ENCODE measurements at regions not wholly inside any gene's neighbourhood (a gene's known extent, or its start where the extent isn't known, plus 50 kb on each side); places are given as distances from the start of the nearest gene placed in this dataset.
A peak's percentile ranks its signal among the peaks of the same experiment; 100 is the strongest.

DNA sequence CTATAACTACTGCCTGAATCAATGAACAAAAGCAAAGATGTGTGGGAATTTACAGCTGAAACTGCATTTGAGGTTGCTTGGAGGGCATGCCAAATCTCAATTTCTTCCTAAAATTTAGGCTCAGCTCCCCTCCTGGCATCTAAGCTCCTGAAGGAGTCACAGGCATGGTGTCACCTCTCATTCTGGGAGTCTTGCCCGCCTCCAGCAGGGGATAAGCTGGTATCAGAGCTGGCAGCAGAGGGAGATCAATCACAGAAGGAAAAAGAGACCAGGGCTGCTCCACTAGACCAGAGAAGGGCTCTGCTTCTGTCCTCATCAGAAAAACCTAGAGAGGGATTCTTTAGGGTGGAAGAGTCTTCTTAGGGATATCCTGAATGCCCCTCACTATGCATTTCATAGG lies 150.4 kb upstream of the SLC6A11 start:
- 75 to 83% methylated on average over 1 of the region's 1 CpG; no CpG with 5 or more reads in 8 of the 10 experiments for WGBS, 10 experiments
- no peaks in the 10 kb centered on the region for H3K4me1 ChIP-seq (replicated peaks in 1 of 2)
- no peak for ATAC-seq (replicated peaks in 6 of 8)
- H3K27ac ChIP-seq, result no peak overlapping the region
- H3K4me3 ChIP-seq, result no peak overlapping the region
- in situ Hi-C loops (cut with MboI; ENCODE audit: low pct_unique_long_range_greater_than_20kb in 2 of 9, low sequenced_read_pairs in 9 of 9, unreplicated experiment in 9 of 9), result no loop called here

- no peak overlapping the region for H3K4me3 ChIP-seq
- in situ Hi-C loops (cut with MboI; ENCODE audit: low pct_unique_long_range_greater_than_20kb in 2 of 9, low sequenced_read_pairs in 9 of 9, unreplicated experiment in 9 of 9), result no loop called here
- H3K4me1 ChIP-seq (replicated peaks in 1 of 2), result no peaks in the 10 kb centered on the region
- no peak overlapping the region for H3K27ac ChIP-seq
- ATAC-seq (replicated peaks in 6 of 8), result peak in 3 of 8 experiments; percentile 38 to 92 (median 70)
- WGBS, 10 experiments, result 0 to 66% (median 20%) methylated on average over 1 to 5 of the region's 6 CpGs; no CpG with 5 or more reads in 5 of the 10 experiments
These were observed 149.4 kb upstream of the SLC6A11 start for GRCh38 chr3:10666621-10667020.

- Histone ChIP-seq H3K4me3 (no peak overlapping the region), H3K27ac (no peak overlapping the region), H3K4me1 (replicated peaks in 1 of 2) (no peaks in the 10 kb centered on the region)
- peak in 1 of 8 experiments; percentile 22 for ATAC-seq (replicated peaks in 6 of 8)
- in situ Hi-C loops (cut with MboI; ENCODE audit: low pct_unique_long_range_greater_than_20kb in 2 of 9, low sequenced_read_pairs in 9 of 9, unreplicated experiment in 9 of 9), result no loop called here
- 0 to 95% (median 36%) methylated on average over 1 to 6 of the region's 8 CpGs; no CpG with 5 or more reads in 4 of the 10 experiments for WGBS, 10 experiments
These were observed 148.8 kb upstream of the SLC6A11 start for GRCh38 chr3:10667269-10667668.

GRCh38 chr3:10667901-10668476 lies 148.0 kb upstream of the SLC6A11 start:
- WGBS, 10 experiments, result 40 to 100% (median 81%) methylated on average over 1 to 9 of the region's 14 CpGs; no CpG with 5 or more reads in 4 of the 10 experiments
- H3K4me3 ChIP-seq, result no peak overlapping the region
- in situ Hi-C loops (cut with MboI; ENCODE audit: low pct_unique_long_range_greater_than_20kb in 2 of 9, low sequenced_read_pairs in 9 of 9, unreplicated experiment in 9 of 9), result no loop called here
- H3K4me1 ChIP-seq (replicated peaks in 1 of 2), result no peaks in the 10 kb centered on the region
- ATAC-seq (replicated peaks in 6 of 8), result no peak
- no peak overlapping the region for H3K27ac ChIP-seq

DNA sequence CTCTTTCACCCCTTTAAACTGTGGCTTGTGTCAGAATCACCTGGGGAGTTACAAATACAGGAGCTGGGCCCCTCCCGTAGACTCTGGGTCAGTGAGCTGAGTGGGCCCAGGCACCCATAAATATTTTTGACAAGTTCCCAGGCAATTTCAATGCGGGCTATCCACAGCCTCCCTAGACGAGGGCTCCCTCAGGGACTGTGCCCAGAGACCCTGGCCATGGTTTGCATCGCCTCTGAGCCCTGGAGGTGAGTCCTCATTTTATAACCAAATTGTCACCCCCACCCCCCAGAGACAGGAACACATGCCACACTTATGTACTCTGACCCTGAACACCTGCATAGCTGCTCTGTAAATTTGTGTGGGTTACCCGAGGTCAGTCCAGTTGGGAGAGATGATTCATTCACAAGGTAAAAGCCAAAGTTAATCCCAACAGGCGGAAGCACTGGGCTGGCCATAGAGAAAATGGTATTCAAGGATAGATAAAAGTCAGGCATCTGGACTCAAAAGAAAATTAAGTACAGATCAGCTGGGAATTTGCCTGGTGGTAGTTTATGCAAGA lies 146.5 kb upstream of the SLC6A11 start:
- no peaks in the 10 kb centered on the region for H3K4me1 ChIP-seq (replicated peaks in 1 of 2)
- no peak overlapping the region for H3K4me3 ChIP-seq
- no peak for ATAC-seq (replicated peaks in 6 of 8)
- H3K27ac ChIP-seq, result no peak overlapping the region
- 0 to 80% (median 64%) methylated on average over 1 to 4 of the region's 6 CpGs; no CpG with 5 or more reads in 1 of the 10 experiments for WGBS, 10 experiments
- in situ Hi-C loops (cut with MboI; ENCODE audit: low pct_unique_long_range_greater_than_20kb in 2 of 9, low sequenced_read_pairs in 9 of 9, unreplicated experiment in 9 of 9), result no loop called here

DNA sequence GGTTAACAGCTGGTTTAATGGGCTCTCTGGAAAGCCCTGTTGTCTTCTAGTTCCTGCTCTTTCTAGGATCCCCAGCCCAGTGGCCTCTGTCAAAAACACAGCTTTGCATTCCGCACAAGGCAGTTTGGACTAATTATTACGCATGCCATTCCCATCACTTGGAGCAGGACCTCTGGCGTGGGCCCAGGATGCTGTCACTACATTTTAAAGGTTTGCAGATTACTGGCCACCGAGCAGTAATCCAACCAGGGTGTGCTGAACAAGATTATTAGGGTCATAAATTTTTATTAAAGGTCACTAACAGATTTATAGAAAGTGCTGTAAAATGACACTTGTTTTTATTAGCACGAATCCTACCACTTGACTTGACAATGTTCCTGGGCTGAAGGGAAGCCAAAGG lies 143.6 kb upstream of the SLC6A11 start:
- peak in 2 of 8 experiments; percentile 37 to 49 for ATAC-seq (replicated peaks in 6 of 8)
- 0 to 80% (median 62%) methylated on average over 1 to 5 of the region's 5 CpGs; no CpG with 5 or more reads in 3 of the 10 experiments for whole genome bisulfite sequencing, 10 experiments

DNA sequence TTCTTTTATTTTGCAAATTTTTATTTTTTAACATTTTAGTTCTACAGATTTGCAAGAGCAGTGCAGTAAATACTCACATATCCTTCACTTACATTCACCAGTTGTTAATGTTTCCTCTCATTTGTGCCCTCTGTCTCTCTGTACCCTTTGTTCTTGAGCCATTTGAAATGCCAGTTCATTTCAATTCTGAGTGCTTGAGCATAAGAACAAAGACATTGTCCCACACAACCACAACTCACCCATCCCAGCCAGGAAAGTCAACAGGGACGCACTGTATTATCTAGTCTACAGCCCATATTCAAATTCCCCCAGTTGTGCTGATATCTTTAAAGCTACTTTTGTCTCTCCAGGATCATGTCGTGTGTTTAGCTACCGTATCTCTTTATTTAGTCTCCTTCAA lies 141.4 kb upstream of the SLC6A11 start:
- WGBS, 10 experiments, result 0 to 83% (median 26%) methylated on average over 1 to 3 of the region's 3 CpGs
- in situ Hi-C loops (cut with MboI; ENCODE audit: low pct_unique_long_range_greater_than_20kb in 2 of 9, low sequenced_read_pairs in 9 of 9, unreplicated experiment in 9 of 9), result no loop called here
- Histone ChIP-seq H3K27ac (no peak overlapping the region), H3K4me3 (no peak overlapping the region), H3K4me1 (replicated peaks in 1 of 2) (no peaks in the 10 kb centered on the region)
- ATAC-seq (replicated peaks in 6 of 8), result peak in 2 of 8 experiments; percentile 23 to 33

More for the DNA sequence above, 143.6 kb upstream of the SLC6A11 start:
- no peak overlapping the region for H3K27ac ChIP-seq
- H3K4me1 ChIP-seq (replicated peaks in 1 of 2), result no peaks in the 10 kb centered on the region
- no peak overlapping the region for H3K4me3 ChIP-seq
- in situ Hi-C loops (cut with MboI; ENCODE audit: low pct_unique_long_range_greater_than_20kb in 2 of 9, low sequenced_read_pairs in 9 of 9, unreplicated experiment in 9 of 9), result no loop called here

GRCh38 chr3:10676905-10677304 lies 139.1 kb upstream of the SLC6A11 start:
- H3K4me1 ChIP-seq (replicated peaks in 1 of 2), result no peaks in the 10 kb centered on the region
- WGBS, 10 experiments, result 10 to 91% (median 67%) methylated on average over 1 of the region's 1 CpG; no CpG with 5 or more reads in 5 of the 10 experiments
- ATAC-seq (replicated peaks in 6 of 8), result no peak
- in situ Hi-C loops (cut with MboI; ENCODE audit: low pct_unique_long_range_greater_than_20kb in 2 of 9, low sequenced_read_pairs in 9 of 9, unreplicated experiment in 9 of 9), result no loop called here
- no peak overlapping the region for H3K27ac ChIP-seq
- H3K4me3 ChIP-seq, result no peak overlapping the region

- in situ Hi-C loops (cut with MboI; ENCODE audit: low pct_unique_long_range_greater_than_20kb in 2 of 9, low sequenced_read_pairs in 9 of 9, unreplicated experiment in 9 of 9), result no loop called here
- 0 to 100% (median 56%) methylated on average over 1 to 2 of the region's 2 CpGs; no CpG with 5 or more reads in 2 of the 10 experiments for WGBS, 10 experiments
- ATAC-seq (replicated peaks in 6 of 8), result peak in 1 of 8 experiments; percentile 18
- Histone ChIP-seq H3K27ac (no peak overlapping the region), H3K4me1 (replicated peaks in 1 of 2) (no peaks in the 10 kb centered on the region), H3K4me3 (no peak overlapping the region)
These were observed 137.1 kb upstream of the SLC6A11 start for GRCh38 chr3:10678796-10679376.

DNA sequence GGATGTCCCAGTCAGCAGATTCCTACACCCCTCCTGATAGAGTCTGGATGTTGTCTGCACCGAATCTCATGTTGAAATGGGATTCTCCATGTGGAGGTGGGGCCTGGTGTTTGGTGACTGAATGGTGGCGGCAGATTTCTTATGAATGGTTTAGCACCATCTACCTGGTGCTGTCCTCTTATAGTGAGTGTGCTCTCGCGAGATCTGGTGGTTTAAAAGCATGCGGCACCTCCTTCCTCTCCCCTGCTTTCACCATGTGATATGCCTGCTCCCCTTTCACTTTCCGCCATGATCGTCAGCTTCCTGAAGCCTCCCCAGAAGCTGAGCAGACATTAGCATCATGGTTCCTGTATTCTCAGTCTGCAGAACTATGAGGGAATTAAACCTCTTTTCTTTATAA lies 135.2 kb upstream of the SLC6A11 start:
- in situ Hi-C loops (cut with MboI; ENCODE audit: low pct_unique_long_range_greater_than_20kb in 2 of 9, low sequenced_read_pairs in 9 of 9, unreplicated experiment in 9 of 9), result no loop called here
- Histone ChIP-seq H3K4me1 (replicated peaks in 1 of 2) (no peaks in the 10 kb centered on the region), H3K27ac (no peak overlapping the region), H3K4me3 (no peak overlapping the region)
- 33 to 100% (median 80%) methylated on average over 1 to 5 of the region's 7 CpGs; no CpG with 5 or more reads in 5 of the 10 experiments for WGBS, 10 experiments
- ATAC-seq (replicated peaks in 6 of 8), result no peak

DNA sequence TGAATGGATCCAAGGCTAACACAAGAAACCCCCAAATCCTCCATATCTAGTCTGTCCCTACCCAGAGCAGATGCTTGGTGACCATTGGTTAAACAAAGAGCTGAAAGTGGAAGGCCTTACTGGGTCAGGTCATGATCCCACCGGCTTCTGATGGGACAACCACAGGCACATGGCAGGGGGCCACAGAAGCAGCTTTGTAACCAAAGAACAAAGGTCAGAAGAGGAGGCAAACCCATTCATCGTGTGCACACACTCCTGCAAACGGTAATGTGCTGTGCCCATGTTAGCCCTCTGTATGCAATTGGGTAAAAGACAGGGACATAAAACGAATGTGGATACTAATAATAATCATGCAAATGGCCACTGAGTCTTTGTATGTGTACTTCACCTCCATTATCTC lies 133.3 kb upstream of the SLC6A11 start:
- ATAC-seq (replicated peaks in 6 of 8), result no peak
- Histone ChIP-seq H3K27ac (no peak overlapping the region), H3K4me1 (replicated peaks in 1 of 2) (no peaks in the 10 kb centered on the region), H3K4me3 (no peak overlapping the region)
- in situ Hi-C loops (cut with MboI; ENCODE audit: low pct_unique_long_range_greater_than_20kb in 2 of 9, low sequenced_read_pairs in 9 of 9, unreplicated experiment in 9 of 9), result no loop called here
- WGBS, 10 experiments, result 0 to 48% (median 11%) methylated on average over 1 to 4 of the region's 4 CpGs

DNA sequence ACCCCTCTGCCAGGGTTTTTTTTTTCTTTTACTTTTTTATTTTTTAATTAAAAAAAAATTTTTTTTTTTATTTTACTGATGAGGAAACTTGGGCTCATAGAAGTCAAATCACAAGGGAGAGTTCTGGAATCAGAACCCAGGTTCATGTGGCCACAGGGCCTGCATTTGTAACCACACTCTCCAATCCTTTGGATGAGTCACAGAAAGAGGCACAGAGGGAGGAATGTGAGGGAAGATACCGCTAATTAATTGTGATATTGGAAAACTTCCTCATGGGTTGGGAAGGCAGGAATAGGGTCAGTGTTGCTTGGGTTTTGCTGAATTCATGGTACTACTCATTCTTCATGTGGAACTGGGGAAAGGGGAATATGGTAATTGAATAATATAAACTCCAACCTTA lies 132.9 kb upstream of the SLC6A11 start:
- ATAC-seq (replicated peaks in 6 of 8), result peak in 1 of 8 experiments; percentile 60
- no peak overlapping the region for H3K4me3 ChIP-seq
- H3K4me1 ChIP-seq (replicated peaks in 1 of 2), result no peaks in the 10 kb centered on the region
- no peak overlapping the region for H3K27ac ChIP-seq
- in situ Hi-C loops (cut with MboI; ENCODE audit: low pct_unique_long_range_greater_than_20kb in 2 of 9, low sequenced_read_pairs in 9 of 9, unreplicated experiment in 9 of 9), result no loop called here
- 0 to 63% (median 0%) methylated on average over 1 of the region's 1 CpG; no CpG with 5 or more reads in 5 of the 10 experiments for WGBS, 10 experiments

- 20 to 88% (median 60%) methylated on average over 1 of the region's 1 CpG; no CpG with 5 or more reads in 5 of the 10 experiments for whole genome bisulfite sequencing, 10 experiments
- peaks cover 6 to 17% of the 10 kb centered on the region in 2 donors for H3K4me1 ChIP-seq (replicated peaks in 1 of 2)
- H3K4me3 ChIP-seq, result no peak overlapping the region
- in situ Hi-C loops (cut with MboI; ENCODE audit: low pct_unique_long_range_greater_than_20kb in 2 of 9, low sequenced_read_pairs in 9 of 9, unreplicated experiment in 9 of 9), result no loop called here
- H3K27ac ChIP-seq, result no peak overlapping the region
- ATAC-seq (replicated peaks in 6 of 8), result no peak
These were observed 127.9 kb upstream of the SLC6A11 start for GRCh38 chr3:10688126-10688525.

Data from motor neuron (in vitro differentiated cells).